HUES6 (cell line): ENCODE measurements at regions not wholly inside any gene's neighbourhood (a gene's known extent, or its start where the extent isn't known, plus 50 kb on each side); places are given as distances from the start of the nearest gene placed in this dataset.

ENCODE experiments used
- H3K27ac ChIP-seq: 2 replicates; pipeline ENCODE4 v1.7.0; 2013; ENCODE audit warnings: low read depth, mild to moderate bottlenecking, low read length, inconsistent platforms
- H3K27me3 ChIP-seq: 2 replicates; pipeline ENCODE4 v1.6.1; 2013; ENCODE audit warnings: low read length; ENCODE audit not compliant: control insufficient read depth, insufficient read depth
- H3K36me3 ChIP-seq: 2 replicates; pipeline ENCODE4 v1.6.1; 2013; ENCODE audit warnings: low read length; ENCODE audit not compliant: control insufficient read depth, insufficient read depth
- H3K4me1 ChIP-seq: 2 replicates; pipeline ENCODE4 v1.6.1; 2013; ENCODE audit warnings: low read length; ENCODE audit not compliant: control insufficient read depth, insufficient read depth
- H3K4me3 ChIP-seq: 2 replicates; pipeline ENCODE4 v1.5.1; 2013; ENCODE audit warnings: low read depth, low read length
- H3K9ac ChIP-seq: one replicate; pipeline ENCODE4 v1.6.1; 2013; ENCODE audit warnings: mild to moderate bottlenecking, low read length
- H3K9me3 ChIP-seq: 2 replicates; pipeline ENCODE4 v1.6.1; 2013; ENCODE audit warnings: low read depth, low read length; ENCODE audit not compliant: control insufficient read depth, insufficient read depth

DNA sequence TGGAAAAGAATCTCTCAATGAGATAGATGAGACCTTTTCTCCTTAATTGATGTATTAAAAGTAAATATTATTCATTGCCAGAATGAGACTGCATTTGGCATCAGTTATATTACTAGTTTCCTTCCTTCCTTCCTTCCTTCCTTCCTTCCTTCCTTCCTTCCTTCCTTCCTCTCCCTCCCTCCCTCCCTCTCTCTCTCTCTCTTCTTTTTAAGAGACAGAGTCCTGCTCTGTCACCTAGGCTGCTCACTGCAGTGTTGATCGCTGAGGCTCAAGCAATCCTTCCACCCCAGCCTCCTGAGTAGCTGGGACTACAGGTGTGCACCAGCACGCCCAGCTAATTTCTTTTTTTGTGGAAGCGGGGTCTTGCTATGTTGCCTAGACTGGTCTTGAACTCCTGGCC is 50.4 kb upstream of the ARX start:
- Histone ChIP-seq H3K9me3 (peaks cover 6% of the 10 kb centered on the region; the same call in 1 of the 2 replicates), H3K36me3 (no peaks in the 10 kb centered on the region), H3K27me3 (no peaks in the 10 kb centered on the region; the same call in 1 of the 2 replicates), H3K27ac (no peak overlapping the region), H3K4me1 (no peaks in the 10 kb centered on the region), H3K9ac (no peak overlapping the region), H3K4me3 (no peak overlapping the region)
